Effector memory CD8-positive, alpha-beta T cell (primary cell): ENCODE measurements at regions not wholly inside any gene's neighbourhood (a gene's known extent, or its start where the extent isn't known, plus 50 kb on each side); places are given as distances from the start of the nearest gene placed in this dataset.

ENCODE experiments used
- ATAC-seq: fragments of 150-1000 bp; cut with Tn5 transposase; replicated peaks from 2 replicates; pipeline ENCODE4 v1.10.0; 2021; ENCODE audit warnings: mild to moderate bottlenecking, moderate library complexity
- DNase-seq, 3 experiments: peaks; one replicate each; pipeline ENCODE4 v3.0.0; 2021
- H3K27ac Mint-ChIP-seq, 2 donors: one replicate each; pipeline ENCODE4 v1.8.0; 2022; ENCODE audit warnings: mild to moderate bottlenecking in 2 of 2, mixed read lengths in 2 of 2, moderate library complexity in 2 of 2
- H3K27me3 Mint-ChIP-seq, 2 donors: one replicate each; pipeline ENCODE4 v1.8.0; 2022; ENCODE audit warnings: mixed read lengths in 2 of 2
- H3K36me3 Mint-ChIP-seq: one replicate; pipeline ENCODE4 v1.8.0; 2022; ENCODE audit warnings: mild to moderate bottlenecking, moderate library complexity, mixed read lengths; ENCODE audit not compliant: insufficient read depth
- H3K4me1 Mint-ChIP-seq, 2 donors: one replicate each; pipeline ENCODE4 v1.8.0; 2022; ENCODE audit warnings: low read depth in 2 of 2, mixed read lengths in 2 of 2
- H3K4me3 Mint-ChIP-seq, 2 donors: one replicate each; pipeline ENCODE4 v1.8.0; 2022; ENCODE audit warnings: mild to moderate bottlenecking in 2 of 2, mixed read lengths in 2 of 2, moderate library complexity in 2 of 2
- H3K9me3 Mint-ChIP-seq, 2 donors: one replicate each; pipeline ENCODE4 v1.8.0; 2022; ENCODE audit warnings: mixed read lengths in 2 of 2

- no peaks in the 10 kb centered on the region for H3K36me3 Mint-ChIP-seq
- peaks cover 38% of the 10 kb centered on the region in 2 donors for H3K27me3 Mint-ChIP-seq
- H3K4me1 Mint-ChIP-seq = no peaks in the 10 kb centered on the region
- no peaks in the 10 kb centered on the region for H3K9me3 Mint-ChIP-seq
- H3K4me3 Mint-ChIP-seq = no peak overlapping the region
- DNase-seq = no peak
- no peak for ATAC-seq
- H3K27ac Mint-ChIP-seq = no peak overlapping the region
These were observed 61.0 kb downstream of the MRGPRX1 start for GRCh38 chr11:18878211-18878610.

- DNase-seq (no peak), ATAC-seq (no peak)
- no peak overlapping the region for H3K27ac Mint-ChIP-seq
- no peak overlapping the region for H3K4me3 Mint-ChIP-seq
- H3K36me3 Mint-ChIP-seq = no peaks in the 10 kb centered on the region
- H3K27me3 Mint-ChIP-seq = peaks cover 14 to 48% of the 10 kb centered on the region in 2 donors
- H3K9me3 Mint-ChIP-seq = no peaks in the 10 kb centered on the region
- H3K4me1 Mint-ChIP-seq = no peaks in the 10 kb centered on the region
These were observed 73.3 kb downstream of the MRGPRX1 start for GRCh38 chr11:18865951-18866350.

GRCh38 chr11:18865261-18865660 is 73.7 kb upstream of the PTPN5 start:
- no peaks in the 10 kb centered on the region for H3K9me3 Mint-ChIP-seq
- no peak for DNase-seq
- peaks cover 19 to 48% of the 10 kb centered on the region in 2 donors for H3K27me3 Mint-ChIP-seq
- H3K36me3 Mint-ChIP-seq = no peaks in the 10 kb centered on the region
- H3K4me1 Mint-ChIP-seq = no peaks in the 10 kb centered on the region
- H3K27ac Mint-ChIP-seq = no peak overlapping the region
- ATAC-seq = no peak
- no peak overlapping the region for H3K4me3 Mint-ChIP-seq

- H3K27me3 Mint-ChIP-seq = peaks cover 28 to 66% of the 10 kb centered on the region in 2 donors
- H3K9me3 Mint-ChIP-seq = peaks cover 7 to 8% of the 10 kb centered on the region in 2 donors
These were observed 61.6 kb upstream of the PTPN5 start for GRCh38 chr11:18853086-18853720.

GRCh38 chr11:18849406-18849805 is 57.8 kb upstream of the PTPN5 start:
- no peak for ATAC-seq
- peaks cover 0 to 2% of the 10 kb centered on the region in 2 donors for H3K9me3 Mint-ChIP-seq
- no peaks in the 10 kb centered on the region for H3K36me3 Mint-ChIP-seq
- no peak overlapping the region for H3K4me3 Mint-ChIP-seq
- H3K27me3 Mint-ChIP-seq = peaks cover 27 to 50% of the 10 kb centered on the region in 2 donors
- no peak overlapping the region for H3K27ac Mint-ChIP-seq
- H3K4me1 Mint-ChIP-seq = no peaks in the 10 kb centered on the region
- no peak for DNase-seq

More at GRCh38 chr11:18853086-18853720, 61.6 kb upstream of the PTPN5 start:
- ATAC-seq (no peak), DNase-seq (no peak)
- Mint-ChIP-seq H3K27ac (no peak overlapping the region), H3K4me1 (no peaks in the 10 kb centered on the region), H3K4me3 (no peak overlapping the region), H3K36me3 (peaks cover 3% of the 10 kb centered on the region)

GRCh38 chr11:18844753-18845367 is 53.3 kb upstream of the PTPN5 start:
- no peak for DNase-seq

More at GRCh38 chr11:18844753-18845367, 53.3 kb upstream of the PTPN5 start:
- peaks cover 5 to 6% of the 10 kb centered on the region in 2 donors for H3K9me3 Mint-ChIP-seq
- H3K27me3 Mint-ChIP-seq = peaks cover 43 to 51% of the 10 kb centered on the region in 2 donors
- no peak for ATAC-seq
- no peak overlapping the region for H3K27ac Mint-ChIP-seq
- no peaks in the 10 kb centered on the region for H3K36me3 Mint-ChIP-seq
- no peak overlapping the region for H3K4me3 Mint-ChIP-seq
- H3K4me1 Mint-ChIP-seq = no peaks in the 10 kb centered on the region
